Ectodermal cell (in vitro differentiated cells): ENCODE measurements at regions not wholly inside any gene's neighbourhood (a gene's known extent, or its start where the extent isn't known, plus 50 kb on each side); places are given as distances from the start of the nearest gene placed in this dataset.
A peak's percentile ranks its signal among the peaks of the same experiment; 100 is the strongest.

ENCODE experiments used
- H3K27ac ChIP-seq: 2 replicates; pipeline ENCODE4 v1.7.0; 2013; ENCODE audit warnings: mild to moderate bottlenecking, low read depth, low read length; ENCODE audit not compliant: insufficient read depth, poor library complexity, severe bottlenecking
- H3K27me3 ChIP-seq: 2 replicates; pipeline ENCODE4 v1.7.0; 2013; ENCODE audit warnings: mild to moderate bottlenecking, low read length; ENCODE audit not compliant: insufficient read depth, control insufficient read depth, poor library complexity, severe bottlenecking
- H3K36me3 ChIP-seq: one replicate; pipeline ENCODE4 v1.7.0; 2013; ENCODE audit warnings: low read length; ENCODE audit not compliant: control insufficient read depth, insufficient read depth
- H3K4me1 ChIP-seq: one replicate; pipeline ENCODE4 v1.7.0; 2013; ENCODE audit warnings: low read length; ENCODE audit not compliant: control insufficient read depth, insufficient read depth
- H3K4me3 ChIP-seq: 2 replicates; pipeline ENCODE4 v1.7.0; 2013; ENCODE audit warnings: low read depth, low read length, control low read depth; ENCODE audit not compliant: insufficient read depth
- H3K9me3 ChIP-seq: 2 replicates; pipeline ENCODE4 v1.7.0; 2013; ENCODE audit warnings: mild to moderate bottlenecking, low read length, moderate library complexity; ENCODE audit not compliant: control insufficient read depth
- WGBS, 2 experiments: methylation state at CpG; one replicate each; pipeline ENCODE4 v1.1.7; 2013; ENCODE audit warnings: missing lambda C conversion rate in 2 of 2; 5-methylcytosine and 5-hydroxymethylcytosine counted together

GRCh38 chr4:13860126-13860525 lies 232.6 kb upstream of the BOD1L1 start:
- WGBS, 2 experiments, result 50 to 70% methylated on average over 1 of the region's 1 CpG
- H3K4me1 ChIP-seq, result no peaks in the 10 kb centered on the region
- peak overlapping the region; percentile 45 for H3K27ac ChIP-seq
- no peaks in the 10 kb centered on the region for H3K36me3 ChIP-seq
- no peaks in the 10 kb centered on the region for H3K27me3 ChIP-seq
- no peak overlapping the region for H3K4me3 ChIP-seq
- no peaks in the 10 kb centered on the region for H3K9me3 ChIP-seq

GRCh38 chr4:13865871-13866669 lies 238.5 kb upstream of the BOD1L1 start:
- 85 to 93% methylated on average over 6 to 7 of the region's 7 CpGs for WGBS, 2 experiments
- Histone ChIP-seq H3K36me3 (no peaks in the 10 kb centered on the region), H3K27ac (no peak overlapping the region), H3K27me3 (no peaks in the 10 kb centered on the region), H3K9me3 (no peaks in the 10 kb centered on the region), H3K4me1 (no peaks in the 10 kb centered on the region), H3K4me3 (no peak overlapping the region)

GRCh38 chr4:13866881-13867280 lies 239.4 kb upstream of the BOD1L1 start:
- Histone ChIP-seq H3K4me3 (no peak overlapping the region), H3K27ac (no peak overlapping the region), H3K4me1 (no peaks in the 10 kb centered on the region), H3K27me3 (no peaks in the 10 kb centered on the region), H3K36me3 (no peaks in the 10 kb centered on the region), H3K9me3 (no peaks in the 10 kb centered on the region)
- WGBS, 2 experiments, result 85 to 89% methylated on average over 1 of the region's 1 CpG

- Histone ChIP-seq H3K27ac (no peak overlapping the region), H3K4me3 (no peak overlapping the region), H3K27me3 (no peaks in the 10 kb centered on the region), H3K9me3 (no peaks in the 10 kb centered on the region), H3K4me1 (no peaks in the 10 kb centered on the region), H3K36me3 (no peaks in the 10 kb centered on the region)
Observed at GRCh38 chr4:13872155-13872554, 244.6 kb upstream of the BOD1L1 start.

GRCh38 chr4:13872955-13873354 lies 245.4 kb upstream of the BOD1L1 start:
- H3K27ac ChIP-seq, result no peak overlapping the region
- H3K27me3 ChIP-seq, result no peaks in the 10 kb centered on the region
- H3K9me3 ChIP-seq, result no peaks in the 10 kb centered on the region
- no peaks in the 10 kb centered on the region for H3K36me3 ChIP-seq
- no peak overlapping the region for H3K4me3 ChIP-seq
- WGBS, 2 experiments, result 97 to 100% methylated on average over 2 to 3 of the region's 3 CpGs
- H3K4me1 ChIP-seq, result no peaks in the 10 kb centered on the region

GRCh38 chr4:13875181-13875580 lies 247.7 kb upstream of the BOD1L1 start:
- H3K27me3 ChIP-seq, result no peaks in the 10 kb centered on the region
- no peaks in the 10 kb centered on the region for H3K4me1 ChIP-seq
- no peaks in the 10 kb centered on the region for H3K9me3 ChIP-seq
- H3K27ac ChIP-seq, result no peak overlapping the region
- WGBS, 2 experiments, result 79 to 88% methylated on average over 1 of the region's 1 CpG
- no peak overlapping the region for H3K4me3 ChIP-seq
- H3K36me3 ChIP-seq, result no peaks in the 10 kb centered on the region

GRCh38 chr4:13876131-13876530 lies 248.6 kb upstream of the BOD1L1 start:
- Histone ChIP-seq H3K4me3 (no peak overlapping the region), H3K27ac (no peak overlapping the region)
- WGBS, 2 experiments, result 91 to 98% methylated on average over 2 to 3 of the region's 3 CpGs

GRCh38 chr4:13876940-13877339 lies 249.4 kb upstream of the BOD1L1 start:
- H3K4me3 ChIP-seq, result no peak overlapping the region
- H3K27me3 ChIP-seq, result no peaks in the 10 kb centered on the region
- H3K27ac ChIP-seq, result no peak overlapping the region
- no peaks in the 10 kb centered on the region for H3K9me3 ChIP-seq
- no peaks in the 10 kb centered on the region for H3K4me1 ChIP-seq
- WGBS, 2 experiments, result 68 to 70% methylated on average over 7 of the region's 7 CpGs
- H3K36me3 ChIP-seq, result no peaks in the 10 kb centered on the region

More at GRCh38 chr4:13876131-13876530, 248.6 kb upstream of the BOD1L1 start:
- H3K27me3 ChIP-seq, result no peaks in the 10 kb centered on the region
- H3K36me3 ChIP-seq, result no peaks in the 10 kb centered on the region
- no peaks in the 10 kb centered on the region for H3K4me1 ChIP-seq
- H3K9me3 ChIP-seq, result no peaks in the 10 kb centered on the region

- Histone ChIP-seq H3K36me3 (no peaks in the 10 kb centered on the region), H3K9me3 (no peaks in the 10 kb centered on the region), H3K4me3 (no peak overlapping the region), H3K4me1 (no peaks in the 10 kb centered on the region), H3K27me3 (no peaks in the 10 kb centered on the region), H3K27ac (no peak overlapping the region)
- WGBS, 2 experiments, result 93 to 94% methylated on average over 4 of the region's 4 CpGs
Observed at GRCh38 chr4:13877626-13878025, 250.1 kb upstream of the BOD1L1 start.

- Histone ChIP-seq H3K4me3 (no peak overlapping the region), H3K27me3 (no peaks in the 10 kb centered on the region), H3K4me1 (no peaks in the 10 kb centered on the region), H3K9me3 (no peaks in the 10 kb centered on the region), H3K27ac (no peak overlapping the region), H3K36me3 (no peaks in the 10 kb centered on the region)
- WGBS, 2 experiments, result 93 to 94% methylated on average over 4 of the region's 4 CpGs
Observed at GRCh38 chr4:13881892-13882291, 254.4 kb upstream of the BOD1L1 start.
